Neural progenitor cell (in vitro differentiated cells): ENCODE measurements at regions not wholly inside any gene's neighbourhood (a gene's known extent, or its start where the extent isn't known, plus 50 kb on each side); places are given as distances from the start of the nearest gene placed in this dataset.
"Not testable (repeated sequence)": the region's sequence is repeated elsewhere in the genome, so short reads cannot be mapped to it uniquely, and the experiment has no call there.

Source experiments
- DNase-seq: peaks from one replicate; pipeline ENCODE4 v3.0.0-alpha.2; 2016; ENCODE audit warnings: low spot score
- H2AFZ ChIP-seq: fragments of 200-600 bp; sonication (generic); replicated peaks from 2 replicates; pipeline ENCODE4 v1.6.1; 2016; ENCODE audit warnings: antibody characterized with exemption
- H3F3A ChIP-seq: fragments of 200-600 bp; sonication (generic); 2 replicates; pipeline ENCODE4 v1.6.1; 2016; ENCODE audit warnings: antibody characterized with exemption, low read depth
- H3K27ac ChIP-seq: fragments of 200-600 bp; sonication (generic); 2 replicates; pipeline ENCODE4 v1.5.1; 2016; ENCODE audit warnings: mild to moderate bottlenecking
- H3K27me3 ChIP-seq: fragments of 200-600 bp; sonication (generic); 2 replicates; pipeline ENCODE4 v1.6.1; 2016; ENCODE audit warnings: mild to moderate bottlenecking, moderate library complexity
- H3K36me3 ChIP-seq: fragments of 200-600 bp; sonication (generic); 2 replicates; pipeline ENCODE4 v1.5.1; 2016
- H3K4me1 ChIP-seq: fragments of 200-600 bp; sonication (generic); 2 replicates; pipeline ENCODE4 v1.6.1; 2016; ENCODE audit warnings: mixed run types
- H3K4me2 ChIP-seq: fragments of 200-600 bp; sonication (generic); 2 replicates; pipeline ENCODE4 v1.6.1; 2016
- H3K4me3 ChIP-seq: fragments of 200-600 bp; sonication (generic); 2 replicates; pipeline ENCODE4 v1.5.1; 2016
- H3K79me2 ChIP-seq: fragments of 200-600 bp; sonication (generic); 2 replicates; pipeline ENCODE4 v1.6.1; 2016; ENCODE audit warnings: low read depth
- H3K9ac ChIP-seq: fragments of 200-600 bp; sonication (generic); 2 replicates; pipeline ENCODE4 v1.6.1; 2016
- H3K9me3 ChIP-seq: fragments of 200-600 bp; sonication (generic); 2 replicates; pipeline ENCODE4 v1.5.1; 2016; ENCODE audit warnings: low read depth
- H4K20me1 ChIP-seq: fragments of 200-600 bp; sonication (generic); 2 replicates; pipeline ENCODE4 v1.6.1; 2016; ENCODE audit warnings: low read depth
- H3K27ac Mint-ChIP-seq: 3 replicates; pipeline ENCODE4 v1.8.0; 2021; ENCODE audit warnings: mixed read lengths
- H3K27me3 Mint-ChIP-seq: 2 replicates; pipeline ENCODE4 v1.8.0; 2022; ENCODE audit warnings: low read depth, mild to moderate bottlenecking, inconsistent platforms, moderate library complexity, mixed read lengths; ENCODE audit not compliant: insufficient read depth
- H3K36me3 Mint-ChIP-seq: 3 replicates; pipeline ENCODE4 v1.8.0; 2021; ENCODE audit warnings: mixed read lengths
- H3K4me1 Mint-ChIP-seq: 3 replicates; pipeline ENCODE4 v1.8.0; 2021; ENCODE audit warnings: mixed read lengths
- H3K4me3 Mint-ChIP-seq: 3 replicates; pipeline ENCODE4 v1.8.0; 2021; ENCODE audit warnings: mild to moderate bottlenecking, moderate library complexity, mixed read lengths
- H3K9me3 Mint-ChIP-seq: 3 replicates; pipeline ENCODE4 v1.8.0; 2020; ENCODE audit warnings: mixed read lengths
- EZH2 ChIP-seq: fragments of 200-600 bp; sonication (generic); IDR thresholded peaks from 2 replicates; pipeline ENCODE4 v1.6.1; 2017; ENCODE audit warnings: antibody characterized with exemption, mild to moderate bottlenecking, moderate library complexity
- EZH2phosphoT487 ChIP-seq: fragments of 200-600 bp; sonication (generic); IDR thresholded peaks from 2 replicates; pipeline ENCODE4 v1.6.1; 2017; ENCODE audit warnings: antibody characterized with exemption
- TF ChIP-seq, protein P1 (sequence below): fragments of 200-600 bp; sonication (generic); IDR thresholded peaks from 2 replicates; pipeline ENCODE4 v1.5.1; 2017; ENCODE audit warnings: antibody characterized with exemption, mild to moderate bottlenecking

DNA sequence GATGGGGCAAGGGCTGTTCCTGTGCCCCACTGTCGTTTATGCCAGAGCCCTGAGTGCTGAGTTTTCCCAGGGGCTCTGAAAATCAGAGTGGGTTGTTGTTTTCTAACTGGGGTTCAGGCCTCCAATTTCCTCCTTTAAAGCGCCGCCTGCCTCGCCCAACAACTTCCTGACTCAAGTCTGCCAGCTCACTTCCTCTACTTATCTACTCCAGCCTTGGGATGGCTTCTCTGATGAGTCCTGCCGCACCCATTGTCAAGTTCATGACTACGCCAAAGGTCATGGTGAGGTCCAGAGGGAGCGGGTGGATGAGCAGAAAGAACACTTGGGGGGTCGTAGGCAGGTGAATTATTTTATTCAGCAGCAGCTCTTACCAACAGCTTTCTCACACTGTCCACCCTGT lies 104.7 kb downstream of the UTP18 start:
- no peaks in the 10 kb centered on the region for H3K36me3 Mint-ChIP-seq
- H3K27ac Mint-ChIP-seq = no peak overlapping the region
- Histone ChIP-seq H3K4me2 (no peak overlapping the region), H3K79me2 (no peaks in the 10 kb centered on the region), H3K27ac (no peak overlapping the region), H4K20me1 (no peaks in the 10 kb centered on the region), H3K9me3 (no peaks in the 10 kb centered on the region), H3K4me3 (no peak overlapping the region), H3K27me3 (no peaks in the 10 kb centered on the region), H3K36me3 (no peaks in the 10 kb centered on the region), H2AFZ (no peak overlapping the region), H3K4me1 (peaks cover 6% of the 10 kb centered on the region), H3K9ac (no peak overlapping the region), H3F3A (no peaks in the 10 kb centered on the region)
- peaks cover 4% of the 10 kb centered on the region for H3K9me3 Mint-ChIP-seq
- H3K4me3 Mint-ChIP-seq = no peak overlapping the region
- peaks cover 15% of the 10 kb centered on the region for H3K4me1 Mint-ChIP-seq
- no peak for TF ChIP-seq EZH2
- no peak for TF ChIP-seq EZH2phosphoT487
- TF ChIP-seq, protein P1, sequence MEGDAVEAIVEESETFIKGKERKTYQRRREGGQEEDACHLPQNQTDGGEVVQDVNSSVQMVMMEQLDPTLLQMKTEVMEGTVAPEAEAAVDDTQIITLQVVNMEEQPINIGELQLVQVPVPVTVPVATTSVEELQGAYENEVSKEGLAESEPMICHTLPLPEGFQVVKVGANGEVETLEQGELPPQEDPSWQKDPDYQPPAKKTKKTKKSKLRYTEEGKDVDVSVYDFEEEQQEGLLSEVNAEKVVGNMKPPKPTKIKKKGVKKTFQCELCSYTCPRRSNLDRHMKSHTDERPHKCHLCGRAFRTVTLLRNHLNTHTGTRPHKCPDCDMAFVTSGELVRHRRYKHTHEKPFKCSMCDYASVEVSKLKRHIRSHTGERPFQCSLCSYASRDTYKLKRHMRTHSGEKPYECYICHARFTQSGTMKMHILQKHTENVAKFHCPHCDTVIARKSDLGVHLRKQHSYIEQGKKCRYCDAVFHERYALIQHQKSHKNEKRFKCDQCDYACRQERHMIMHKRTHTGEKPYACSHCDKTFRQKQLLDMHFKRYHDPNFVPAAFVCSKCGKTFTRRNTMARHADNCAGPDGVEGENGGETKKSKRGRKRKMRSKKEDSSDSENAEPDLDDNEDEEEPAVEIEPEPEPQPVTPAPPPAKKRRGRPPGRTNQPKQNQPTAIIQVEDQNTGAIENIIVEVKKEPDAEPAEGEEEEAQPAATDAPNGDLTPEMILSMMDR = no peak
- peaks cover 5% of the 10 kb centered on the region for H3K27me3 Mint-ChIP-seq
- DNase-seq = no peak

DNA sequence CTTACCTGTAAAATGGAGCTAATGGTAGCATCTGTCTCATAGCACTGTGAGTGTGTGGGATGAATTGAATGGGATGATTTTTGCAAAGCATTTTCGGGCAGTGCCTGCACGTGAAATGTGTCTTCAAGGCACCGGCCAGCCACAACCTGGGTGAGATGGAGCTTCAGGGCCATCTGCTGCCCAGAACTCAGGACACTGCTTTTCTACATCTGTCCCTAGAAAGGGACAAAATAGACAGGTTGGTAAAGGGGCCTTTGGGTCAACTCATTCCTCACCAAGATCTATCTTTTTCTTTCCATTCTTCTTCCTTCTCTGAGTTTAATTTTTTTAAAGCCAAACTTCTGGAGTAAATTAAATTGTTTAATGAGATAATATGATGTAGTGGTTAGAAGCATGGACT lies 106.5 kb downstream of the UTP18 start:
- Mint-ChIP-seq H3K36me3 (no peaks in the 10 kb centered on the region), H3K4me3 (no peak overlapping the region), H3K9me3 (peaks cover 4% of the 10 kb centered on the region), H3K27me3 (peaks cover 5% of the 10 kb centered on the region), H3K27ac (no peak overlapping the region), H3K4me1 (peaks cover 19% of the 10 kb centered on the region)
- no peaks in the 10 kb centered on the region for H3K36me3 ChIP-seq
- H3K27me3 ChIP-seq = no peaks in the 10 kb centered on the region
- H3K4me2 ChIP-seq = no peak overlapping the region
- H3K4me1 ChIP-seq = peaks cover 8% of the 10 kb centered on the region
- no peak overlapping the region for H2AFZ ChIP-seq
- TF ChIP-seq, protein P1 = no peak
- TF ChIP-seq EZH2 = no peak
- TF ChIP-seq EZH2phosphoT487 = no peak
- no peak overlapping the region for H3K9ac ChIP-seq
- H3K9me3 ChIP-seq = no peaks in the 10 kb centered on the region
- H3K79me2 ChIP-seq = no peaks in the 10 kb centered on the region
- H3K27ac ChIP-seq = no peak overlapping the region
- no peak for DNase-seq
- no peak overlapping the region for H3K4me3 ChIP-seq
- H4K20me1 ChIP-seq = no peaks in the 10 kb centered on the region
- H3F3A ChIP-seq = no peaks in the 10 kb centered on the region

DNA sequence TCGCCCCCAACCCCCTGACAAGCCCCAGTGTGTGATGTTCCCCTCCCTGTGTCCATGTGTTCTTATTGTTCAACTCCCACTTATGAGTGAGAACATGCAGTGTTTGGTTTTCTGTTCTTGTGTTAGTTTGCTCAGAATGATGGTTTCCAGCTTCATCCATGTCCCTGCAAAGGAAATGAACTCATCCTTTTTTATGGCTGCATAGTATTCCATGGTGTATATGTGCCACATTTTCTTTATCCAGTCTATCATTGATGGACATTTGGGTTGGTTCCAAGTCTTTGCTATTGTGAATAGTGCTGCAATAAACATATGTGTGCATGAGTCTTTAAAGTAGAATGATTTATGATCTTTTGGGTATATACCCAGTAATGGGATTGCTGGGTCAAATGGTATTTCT lies 107.5 kb downstream of the UTP18 start:
- not testable (repeated sequence) for H2AFZ ChIP-seq, H3K79me2 ChIP-seq, H3K9ac ChIP-seq, H3K27me3 ChIP-seq, H3K36me3 Mint-ChIP-seq, H3K9me3 Mint-ChIP-seq, H4K20me1 ChIP-seq, H3K4me2 ChIP-seq, H3K36me3 ChIP-seq, H3F3A ChIP-seq, DNase-seq, H3K27me3 Mint-ChIP-seq, H3K27ac Mint-ChIP-seq, H3K4me1 ChIP-seq, H3K27ac ChIP-seq, H3K4me3 ChIP-seq, H3K4me3 Mint-ChIP-seq, H3K9me3 ChIP-seq
- H3K4me1 Mint-ChIP-seq = peaks cover 17% of the 10 kb centered on the region

DNA sequence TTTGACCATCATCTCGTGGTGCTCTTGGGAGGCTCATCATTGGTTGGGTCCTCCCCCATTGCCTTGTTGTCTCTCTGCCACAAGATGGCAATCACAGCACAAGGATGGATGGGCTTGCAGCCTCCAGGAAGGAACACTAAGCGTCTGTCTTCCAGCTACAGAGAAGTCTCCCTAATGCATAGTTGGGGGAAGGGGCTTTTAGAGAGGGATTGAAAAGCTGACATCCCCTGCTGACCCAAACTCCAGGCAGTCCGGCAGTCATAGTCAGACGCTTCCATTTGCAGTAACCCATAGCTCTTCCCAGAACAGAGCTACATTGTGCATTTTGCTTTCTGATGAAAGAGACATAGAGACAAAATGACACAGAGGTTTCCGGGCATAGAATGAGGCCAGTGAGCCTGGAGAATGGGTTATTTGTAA lies 111.4 kb downstream of the UTP18 start:
- Histone ChIP-seq H3F3A (peaks cover 5% of the 10 kb centered on the region), H3K4me2 (peak overlapping the region; percentile 17), H3K27me3 (no peaks in the 10 kb centered on the region), H2AFZ (peak overlapping the region; percentile 61), H3K9ac (no peak overlapping the region), H3K9me3 (no peaks in the 10 kb centered on the region), H3K4me1 (peaks cover 4% of the 10 kb centered on the region), H3K4me3 (no peak overlapping the region), H3K79me2 (no peaks in the 10 kb centered on the region), H3K36me3 (no peaks in the 10 kb centered on the region), H3K27ac (no peak overlapping the region), H4K20me1 (no peaks in the 10 kb centered on the region)
- no peaks in the 10 kb centered on the region for H3K36me3 Mint-ChIP-seq
- H3K9me3 Mint-ChIP-seq = peaks cover 4% of the 10 kb centered on the region
- peaks cover 1% of the 10 kb centered on the region for H3K27me3 Mint-ChIP-seq
- H3K27ac Mint-ChIP-seq = peak overlapping the region; percentile 40
- H3K4me3 Mint-ChIP-seq = no peak overlapping the region
- TF ChIP-seq, protein P1 = peak; percentile 84
- no peak for TF ChIP-seq EZH2phosphoT487
- no peak for TF ChIP-seq EZH2
- peak; percentile 85 for DNase-seq
- peaks cover 21% of the 10 kb centered on the region for H3K4me1 Mint-ChIP-seq
